Left renal pelvis (tissue), 4 donors: ENCODE measurements at regions not wholly inside any gene's neighbourhood (a gene's known extent, or its start where the extent isn't known, plus 50 kb on each side); places are given as distances from the start of the nearest gene placed in this dataset.
"Not testable (repeated sequence)": the region's sequence is repeated elsewhere in the genome, so short reads cannot be mapped to it uniquely, and the experiment has no call there.

Experiments
- DNase-seq, 4 donors: peaks; one replicate each; pipeline ENCODE4 v3.0.0-alpha.2; 2013; ENCODE audit warnings: low read depth in 4 of 4, low spot score in 3 of 4

GRCh38 chr2:207216457-207216856 is 50.7 kb upstream of the KLF7 start:
- no peak for DNase-seq

- no peak for DNase-seq
These were observed 51.7 kb upstream of the KLF7 start for GRCh38 chr2:207217442-207217841.

- no peak for DNase-seq
These were observed 53.4 kb upstream of the KLF7 start for GRCh38 chr2:207219081-207219630.

GRCh38 chr2:207219676-207220501 is 54.1 kb upstream of the KLF7 start:
- no peak for DNase-seq

GRCh38 chr2:207221731-207222130 is 56.0 kb upstream of the KLF7 start:
- DNase-seq = no peak

GRCh38 chr2:207223051-207223450 is 57.3 kb upstream of the KLF7 start:
- no peak for DNase-seq

- DNase-seq = no peak
These were observed 58.6 kb upstream of the KLF7 start for GRCh38 chr2:207224381-207224780.

- no peak for DNase-seq
These were observed 59.2 kb upstream of the KLF7 start for GRCh38 chr2:207224791-207225482.

- no peak for DNase-seq
These were observed 60.0 kb upstream of the KLF7 start for GRCh38 chr2:207225773-207226172.

- DNase-seq = no peak
These were observed 60.5 kb upstream of the KLF7 start for GRCh38 chr2:207226243-207226642.

GRCh38 chr2:207226671-207227061 is 60.9 kb upstream of the KLF7 start:
- DNase-seq = no peak

- peak; percentile 60 to 75 (median 62) for DNase-seq
These were observed 61.5 kb upstream of the KLF7 start for GRCh38 chr2:207227062-207227748.

GRCh38 chr2:207227749-207228145 is 62.0 kb upstream of the KLF7 start:
- DNase-seq = no peak

- no peak for DNase-seq
These were observed 62.7 kb upstream of the KLF7 start for GRCh38 chr2:207228402-207228801.

- no peak for DNase-seq
These were observed 63.4 kb upstream of the KLF7 start for GRCh38 chr2:207229161-207229560.

- no peak for DNase-seq
These were observed 64.7 kb upstream of the KLF7 start for GRCh38 chr2:207230261-207231105.

GRCh38 chr2:207231106-207231865 is 65.5 kb upstream of the KLF7 start:
- DNase-seq = no peak

GRCh38 chr2:207231967-207232366 is 66.2 kb upstream of the KLF7 start:
- DNase-seq = no peak

- DNase-seq = not testable (repeated sequence)
These were observed 67.4 kb upstream of the KLF7 start for GRCh38 chr2:207233141-207233540.

GRCh38 chr2:207233731-207234130 is 68.0 kb upstream of the KLF7 start:
- DNase-seq = no peak
